Left ventricle myocardium inferior (tissue), 1 donor: ENCODE measurements at regions not wholly inside any gene's neighbourhood (a gene's known extent, or its start where the extent isn't known, plus 50 kb on each side); places are given as distances from the start of the nearest gene placed in this dataset.
A peak's percentile ranks its signal among the peaks of the same experiment; 100 is the strongest.

Experiments
- DNase-seq: peaks from one replicate; pipeline ENCODE4 v3.0.0-alpha.2; 2020
- H3K27ac ChIP-seq: fragments of 200-600 bp; replicated peaks from 2 replicates; pipeline ENCODE4 v1.8.0; 2021
- H3K27me3 ChIP-seq: fragments of 200-600 bp; 2 replicates; pipeline ENCODE4 v1.8.0; 2021; ENCODE audit warnings: low read depth
- H3K36me3 ChIP-seq: fragments of 200-600 bp; 2 replicates; pipeline ENCODE4 v1.8.0; 2021
- H3K4me1 ChIP-seq: fragments of 200-600 bp; 2 replicates; pipeline ENCODE4 v1.8.0; 2021
- H3K4me3 ChIP-seq: fragments of 200-600 bp; 2 replicates; pipeline ENCODE4 v1.8.0; 2021; ENCODE audit warnings: mild to moderate bottlenecking, moderate library complexity
- H3K9me3 ChIP-seq: fragments of 200-600 bp; replicated peaks from 2 replicates; pipeline ENCODE4 v1.8.0; 2021
- intact Hi-C: fragments of 100-400 bp; cut with micrococcal nuclease; formaldehyde crosslinking; loops from one replicate; pipeline ENCODE4 v1.11.0; 2022
- TF ChIP-seq, protein P1 (sequence below): fragments of 200-600 bp; IDR thresholded peaks from 2 replicates; pipeline ENCODE4 v1.8.0; 2021; ENCODE audit warnings: antibody characterized with exemption, mild to moderate bottlenecking, borderline replicate concordance
- donor health status: DM: no; HTN: yes; CAD: no; lungs with severe emphysema.

DNA sequence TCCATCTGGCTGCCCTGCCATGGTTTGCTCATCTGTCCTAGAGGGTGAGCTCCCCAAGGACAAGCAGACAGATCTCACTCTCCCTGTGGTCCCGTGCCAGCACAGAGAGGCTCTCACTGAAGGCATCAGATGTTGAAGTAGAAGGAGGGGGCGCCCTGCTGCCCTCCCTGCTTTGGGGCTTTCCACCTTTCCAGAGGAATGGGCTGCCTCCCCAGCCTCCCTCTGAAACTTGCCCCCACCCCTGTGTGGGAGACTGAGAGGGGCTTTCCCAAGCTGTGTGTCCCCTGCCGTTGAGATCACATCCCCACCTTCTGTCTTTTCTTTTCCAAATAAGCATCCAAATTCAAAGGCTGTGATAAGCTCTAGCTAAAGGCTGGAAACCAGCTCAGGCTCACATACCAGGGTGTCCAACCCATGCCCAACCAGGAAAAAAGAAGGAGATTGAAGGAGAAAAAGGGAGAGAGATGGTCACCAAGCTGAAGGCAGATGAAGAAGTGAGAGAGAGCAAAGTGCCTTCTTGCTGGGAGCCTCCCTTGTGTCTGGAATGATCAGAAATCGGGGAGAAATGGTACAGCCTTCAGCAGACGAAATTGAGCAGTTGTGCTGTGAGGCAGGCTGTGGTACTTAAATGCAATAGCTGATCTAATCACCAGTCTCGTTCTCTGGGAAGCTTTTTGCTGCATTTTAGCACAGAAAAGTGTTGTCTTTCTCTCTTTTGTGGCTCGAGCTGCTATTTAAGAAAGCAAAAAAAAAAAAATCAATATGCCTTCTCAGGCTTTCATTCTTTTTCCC is 145.9 kb upstream of the LHX1 start:
- H3K9me3 ChIP-seq: peaks cover 2% of the 10 kb centered on the region
- TF ChIP-seq, protein P1, sequence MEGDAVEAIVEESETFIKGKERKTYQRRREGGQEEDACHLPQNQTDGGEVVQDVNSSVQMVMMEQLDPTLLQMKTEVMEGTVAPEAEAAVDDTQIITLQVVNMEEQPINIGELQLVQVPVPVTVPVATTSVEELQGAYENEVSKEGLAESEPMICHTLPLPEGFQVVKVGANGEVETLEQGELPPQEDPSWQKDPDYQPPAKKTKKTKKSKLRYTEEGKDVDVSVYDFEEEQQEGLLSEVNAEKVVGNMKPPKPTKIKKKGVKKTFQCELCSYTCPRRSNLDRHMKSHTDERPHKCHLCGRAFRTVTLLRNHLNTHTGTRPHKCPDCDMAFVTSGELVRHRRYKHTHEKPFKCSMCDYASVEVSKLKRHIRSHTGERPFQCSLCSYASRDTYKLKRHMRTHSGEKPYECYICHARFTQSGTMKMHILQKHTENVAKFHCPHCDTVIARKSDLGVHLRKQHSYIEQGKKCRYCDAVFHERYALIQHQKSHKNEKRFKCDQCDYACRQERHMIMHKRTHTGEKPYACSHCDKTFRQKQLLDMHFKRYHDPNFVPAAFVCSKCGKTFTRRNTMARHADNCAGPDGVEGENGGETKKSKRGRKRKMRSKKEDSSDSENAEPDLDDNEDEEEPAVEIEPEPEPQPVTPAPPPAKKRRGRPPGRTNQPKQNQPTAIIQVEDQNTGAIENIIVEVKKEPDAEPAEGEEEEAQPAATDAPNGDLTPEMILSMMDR: no peak
- no peak overlapping the region for H3K4me3 ChIP-seq
- no peak overlapping the region for H3K27ac ChIP-seq
- no peaks in the 10 kb centered on the region for H3K4me1 ChIP-seq
- H3K27me3 ChIP-seq: peaks cover 74% of the 10 kb centered on the region
- H3K36me3 ChIP-seq: no peaks in the 10 kb centered on the region
- intact Hi-C loops: no loop called here
- no peak for DNase-seq

DNA sequence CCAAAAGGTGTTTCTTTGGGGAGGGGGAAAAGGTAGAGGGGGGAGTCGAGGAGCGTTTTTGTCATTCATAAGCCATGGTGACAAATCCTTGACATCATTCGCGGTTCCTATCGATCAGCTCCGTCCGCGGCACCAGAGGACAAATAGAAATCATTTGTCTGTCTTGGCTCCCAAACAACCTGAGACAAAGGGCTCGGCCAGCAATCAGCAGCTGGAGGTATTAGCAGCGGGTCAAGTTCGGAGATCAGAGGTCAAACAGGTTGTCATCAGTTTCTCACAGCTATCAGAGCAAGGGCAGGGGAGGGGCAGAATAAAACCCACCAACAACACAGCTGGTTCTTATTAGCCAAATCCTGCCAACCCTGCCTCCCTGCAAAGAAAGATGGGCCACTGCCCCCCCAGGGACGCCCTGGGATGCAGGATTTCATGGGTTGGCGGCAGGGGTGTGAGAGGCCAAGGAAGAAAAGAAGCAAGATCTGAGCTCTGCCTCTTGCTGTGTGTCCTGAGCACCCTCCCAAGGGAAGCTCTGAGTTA is 145.3 kb upstream of the LHX1 start:
- intact Hi-C loops: no loop called here
- DNase-seq: no peak
- Histone ChIP-seq H3K9me3 (peaks cover 6% of the 10 kb centered on the region), H3K36me3 (no peaks in the 10 kb centered on the region), H3K4me1 (no peaks in the 10 kb centered on the region), H3K27ac (no peak overlapping the region), H3K4me3 (no peak overlapping the region), H3K27me3 (peaks cover 72% of the 10 kb centered on the region)
- TF ChIP-seq, protein P1: no peak

DNA sequence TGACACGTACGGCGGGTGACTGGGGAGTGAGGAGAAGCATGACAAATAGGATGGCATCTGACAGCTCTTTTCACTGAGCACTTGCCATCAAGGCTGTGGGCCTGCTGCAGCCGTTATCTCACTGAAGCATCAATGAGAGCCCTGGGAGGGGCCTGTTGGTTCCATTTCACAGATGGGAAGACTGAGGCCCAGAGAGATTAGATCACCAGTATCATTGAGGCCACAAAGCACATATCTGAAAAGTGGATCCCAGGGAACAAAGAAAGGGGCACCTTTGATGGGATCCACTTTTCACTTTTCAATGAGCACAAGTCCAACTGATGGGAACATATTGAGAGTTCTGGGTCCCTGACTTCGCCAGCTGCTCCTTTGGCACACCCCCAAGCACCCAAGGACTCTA is 144.4 kb upstream of the LHX1 start:
- no peak for DNase-seq
- Histone ChIP-seq H3K4me3 (no peak overlapping the region), H3K9me3 (peaks cover 14% of the 10 kb centered on the region), H3K36me3 (no peaks in the 10 kb centered on the region), H3K4me1 (no peaks in the 10 kb centered on the region), H3K27ac (no peak overlapping the region), H3K27me3 (peaks cover 69% of the 10 kb centered on the region)
- intact Hi-C loops: no loop called here
- TF ChIP-seq, protein P1: no peak

DNA sequence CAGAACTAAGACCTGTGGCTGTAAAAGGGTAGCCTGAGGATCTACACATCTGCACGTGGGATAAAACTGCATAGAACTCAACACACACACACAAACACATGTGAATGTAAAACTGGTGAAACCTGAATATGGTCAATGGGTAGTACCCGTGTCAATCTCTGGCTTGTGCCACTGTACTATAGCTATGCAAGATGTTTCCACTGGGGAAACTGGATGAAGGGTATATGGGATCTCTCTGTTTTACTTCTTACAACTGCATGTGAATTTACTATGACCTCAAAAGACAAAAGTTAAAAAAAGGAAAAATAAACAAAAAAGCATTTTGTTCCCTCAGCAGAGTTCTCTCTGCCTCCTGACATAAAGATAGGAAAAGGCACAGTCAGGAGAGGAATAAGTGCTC is 143.3 kb upstream of the LHX1 start:
- H3K36me3 ChIP-seq: no peaks in the 10 kb centered on the region
- H3K27ac ChIP-seq: no peak overlapping the region
- H3K9me3 ChIP-seq: peaks cover 25% of the 10 kb centered on the region
- H3K4me3 ChIP-seq: no peak overlapping the region
- intact Hi-C loops: no loop called here
- TF ChIP-seq, protein P1: no peak
- no peaks in the 10 kb centered on the region for H3K4me1 ChIP-seq
- DNase-seq: no peak
- peaks cover 68% of the 10 kb centered on the region for H3K27me3 ChIP-seq

DNA sequence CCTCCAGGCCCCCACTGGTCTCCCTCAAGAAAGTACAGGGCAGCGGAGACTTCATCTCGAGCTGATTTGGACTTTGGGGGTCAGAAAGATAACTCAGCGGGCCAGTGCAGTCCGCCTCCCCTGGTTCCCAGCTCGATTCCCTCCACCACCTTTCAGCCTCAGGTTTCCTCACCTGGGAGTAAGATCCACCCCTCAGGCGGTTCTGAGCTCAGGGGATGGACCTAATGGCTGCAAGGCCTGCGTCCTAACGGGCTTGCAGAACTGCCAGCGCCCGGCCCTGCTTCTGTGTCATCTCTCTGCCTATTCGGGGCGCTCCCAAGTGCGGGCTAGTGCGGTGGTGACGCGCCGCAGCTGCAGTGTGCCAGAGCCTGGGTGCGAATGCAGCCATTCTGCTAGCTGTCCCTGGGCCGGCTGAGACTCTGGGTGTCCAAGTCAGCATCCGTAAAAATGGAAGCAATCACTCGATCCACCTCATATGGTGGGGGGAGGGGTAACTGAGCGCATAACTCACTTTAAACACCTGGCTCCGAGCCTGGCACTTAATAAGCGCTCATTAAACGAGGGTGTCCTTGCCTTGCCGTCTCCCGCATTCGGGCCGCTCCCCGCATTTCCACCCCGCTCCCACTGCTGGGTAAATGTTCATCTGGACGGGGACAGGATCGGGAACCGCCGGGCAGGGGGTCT is 129.6 kb upstream of the LHX1 start:
- DNase-seq: no peak
- peak overlapping the region; percentile 21 for H3K4me3 ChIP-seq
- TF ChIP-seq, protein P1: no peak
- H3K4me1 ChIP-seq: peaks cover 7% of the 10 kb centered on the region
- intact Hi-C loops: no loop called here
- no peaks in the 10 kb centered on the region for H3K9me3 ChIP-seq
- no peaks in the 10 kb centered on the region for H3K36me3 ChIP-seq
- H3K27ac ChIP-seq: no peak overlapping the region
- H3K27me3 ChIP-seq: peaks cover 98% of the 10 kb centered on the region
